A549 (cell line): ENCODE measurements at regions not wholly inside any gene's neighbourhood (a gene's known extent, or its start where the extent isn't known, plus 50 kb on each side); places are given as distances from the start of the nearest gene placed in this dataset.

Source experiments
- ATAC-seq, 2 experiments: fragments of 200-7000 bp in 1 of 2; fragments of >200 bp in 1 of 2; cut with Nextera tagmentation in 1 of 2; cut with Tn5 transposase in 1 of 2; 3 replicates each; pipeline versions ENCODE4 v1.8.0 to v1.9.1; 2018 to 2020; ENCODE audit warnings: mild to moderate bottlenecking in 1 of 2, moderate library complexity in 1 of 2
- CTCF ChIA-PET: fragments of 300-600 bp; sonication (Branson Sonifier 250); formaldehyde crosslinking; extraction: SDS; loops from one replicate; lab custom pipeline; 2021; ENCODE audit warnings: antibody characterized with exemption, inconsistent platforms; lab: Yijun Ruan, JAX
- POLR2A ChIA-PET: fragments of 350-600 bp; formaldehyde crosslinking; extraction: SDS; loops from one replicate; lab custom pipeline; 2021; ENCODE audit warnings: antibody characterized with exemption, inconsistent platforms; lab: Yijun Ruan, JAX
- DNase-seq, 2 experiments: peaks; one replicate each; pipeline versions ENCODE4 v3.0.0 to v3.0.0-alpha.2; 2011 to 2016; ENCODE audit warnings: low read depth in 1 of 2, low spot score in 1 of 2
- FAIRE-seq: peaks from 2 replicates; lab custom pipeline; 2011; peaks lifted over from hg19 to GRCh38; lab: Jason Lieb, UNC
- H3K27ac ChIP-seq, 2 experiments: fragments of >200 bp; sonication (Bioruptor Twin); formaldehyde crosslinking; 3 replicates each; pipeline ENCODE4 v1.5.1; 2016 to 2017
- H3K4me1 ChIP-seq: fragments of >200 bp; sonication (Bioruptor Twin); formaldehyde crosslinking; 3 replicates; pipeline ENCODE4 v1.6.1; 2016
- H3K4me2 ChIP-seq: fragments of >200 bp; sonication (Bioruptor Twin); formaldehyde crosslinking; 3 replicates; pipeline ENCODE4 v1.6.1; 2016
- H3K4me3 ChIP-seq: fragments of >200 bp; sonication (Bioruptor Twin); formaldehyde crosslinking; 3 replicates; pipeline ENCODE4 v1.5.1; 2016
- H3K9me3 ChIP-seq: fragments of >200 bp; sonication (Bioruptor Twin); formaldehyde crosslinking; 3 replicates; pipeline ENCODE4 v1.6.1; 2016
- BHLHE40 ChIP-seq: IDR thresholded peaks from 2 replicates; pipeline ENCODE4 v1.6.1; 2012; ENCODE audit warnings: low read depth, low read length, inconsistent platforms
- CBX2 ChIP-seq: fragments of 200-600 bp; sonication (generic); IDR thresholded peaks from 2 replicates; pipeline ENCODE4 v1.6.1; 2016; ENCODE audit warnings: low read depth, mild to moderate bottlenecking, borderline replicate concordance
- CHD4 ChIP-seq: fragments of 200-600 bp; sonication (generic); IDR thresholded peaks from 2 replicates; pipeline ENCODE4 v1.6.1; 2016; ENCODE audit warnings: antibody characterized with exemption, mild to moderate bottlenecking, borderline replicate concordance
- EP300 ChIP-seq, 2 experiments: fragments of >200 bp; sonication (Bioruptor Twin); formaldehyde crosslinking; IDR thresholded peaks; 2 replicates in 1 of 2; 3 replicates in 1 of 2; pipeline ENCODE4 v1.6.1; 2016 to 2017
- ESRRA ChIP-seq: fragments of 150-350 bp; IDR thresholded peaks from 2 replicates; pipeline ENCODE4 v1.6.1; 2014; ENCODE audit warnings: mild to moderate bottlenecking, low read length, borderline replicate concordance
- HDAC2 ChIP-seq: fragments of 200-600 bp; sonication (generic); IDR thresholded peaks from 2 replicates; pipeline ENCODE4 v1.6.1; 2016
- HOXA7 ChIP-seq: fragments of 250-450 bp; sonication (Bioruptor Pico); IDR thresholded peaks from 2 replicates; pipeline ENCODE4 v1.5.0; 2020; ENCODE audit warnings: mild to moderate bottlenecking, moderate library complexity
- KDM1A ChIP-seq: fragments of 200-600 bp; sonication (generic); IDR thresholded peaks from 2 replicates; pipeline ENCODE4 v1.6.1; 2016; ENCODE audit warnings: low read depth, mild to moderate bottlenecking
- MAZ ChIP-seq: fragments of 150-350 bp; IDR thresholded peaks from 2 replicates; pipeline ENCODE4 v1.6.1; 2014; ENCODE audit warnings: antibody characterized with exemption, low read depth, low read length, borderline replicate concordance
- NR3C1 ChIP-seq: fragments of >200 bp; sonication (Bioruptor Twin); formaldehyde crosslinking; IDR thresholded peaks from 3 replicates; pipeline ENCODE4 v1.6.1; 2017
- POLR2A ChIP-seq: IDR thresholded peaks from 2 replicates; pipeline ENCODE4 v1.6.1; 2012; ENCODE audit warnings: mild to moderate bottlenecking, low read length
- POLR2AphosphoS2 ChIP-seq: conservative IDR thresholded peaks from 2 replicates; pipeline ENCODE4 v1.6.1; 2012; ENCODE audit warnings: low read length, improper control_type of control experiment, inconsistent platforms
- SMC3 ChIP-seq: fragments of >200 bp; sonication (Bioruptor Twin); formaldehyde crosslinking; IDR thresholded peaks from 3 replicates; pipeline ENCODE4 v1.6.1; 2018; ENCODE audit warnings: inconsistent platforms
- WGBS: methylation state at CpG from one replicate; pipeline ENCODE4 v1.1.6; 2017; ENCODE audit errors: missing lambda C conversion rate; 5-methylcytosine and 5-hydroxymethylcytosine counted together
- TF ChIP-seq, protein P1 (sequence below): IDR thresholded peaks from 2 replicates; pipeline ENCODE4 v1.6.1; 2012
- TF ChIP-seq, protein P2 (sequence below): fragments of 250-450 bp; sonication (Bioruptor Pico); IDR thresholded peaks from 2 replicates; pipeline ENCODE4 v1.5.0; 2021; ENCODE audit warnings: mild to moderate bottlenecking, moderate library complexity, borderline replicate concordance
- TF ChIP-seq, protein P3 (sequence below): IDR thresholded peaks from 2 replicates; pipeline ENCODE4 v1.6.1; 2012; ENCODE audit warnings: low read depth, borderline replicate concordance
- TF ChIP-seq, protein P4 (sequence below): fragments of 150-350 bp; IDR thresholded peaks from 2 replicates; pipeline ENCODE4 v1.6.1; 2014; ENCODE audit warnings: low read depth, mild to moderate bottlenecking, low read length
- TF ChIP-seq, protein P5 (sequence below): fragments of 200-600 bp; sonication (generic); IDR thresholded peaks from 2 replicates; pipeline ENCODE4 v1.6.1; 2016; ENCODE audit warnings: antibody characterized with exemption, mild to moderate bottlenecking, moderate library complexity

DNA sequence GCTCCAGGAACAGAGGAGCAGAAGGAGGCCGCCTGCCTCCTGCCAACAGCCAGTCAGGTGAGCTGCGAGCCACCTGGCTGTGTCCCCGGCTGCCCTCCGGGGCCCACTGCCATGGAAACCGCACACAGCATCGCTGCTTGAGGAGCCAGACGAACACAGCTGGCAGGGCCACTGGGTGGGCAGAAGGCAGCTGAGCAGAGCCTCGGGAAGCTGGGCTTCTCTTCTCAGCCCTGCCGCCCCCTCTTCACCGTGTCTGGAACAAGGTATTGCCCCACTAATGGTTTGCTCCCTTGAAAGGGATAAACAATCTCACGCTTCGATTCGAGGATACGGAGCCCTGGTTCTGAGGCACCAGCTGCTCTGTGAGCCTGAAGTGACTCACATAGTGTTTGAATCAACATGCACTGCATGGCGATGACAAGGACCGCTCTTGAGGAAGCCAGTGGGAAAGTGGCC lies 63.7 kb upstream of the RUFY1 start:
- WGBS, result 62% methylated on average over 15 of the region's 16 CpGs
- peaks cover 12% of the 10 kb centered on the region for H3K9me3 ChIP-seq
- ATAC-seq, result no peak
- no peak overlapping the region for H3K4me2 ChIP-seq
- no peak for TF ChIP-seq POLR2AphosphoS2
- TF ChIP-seq, protein P1, sequence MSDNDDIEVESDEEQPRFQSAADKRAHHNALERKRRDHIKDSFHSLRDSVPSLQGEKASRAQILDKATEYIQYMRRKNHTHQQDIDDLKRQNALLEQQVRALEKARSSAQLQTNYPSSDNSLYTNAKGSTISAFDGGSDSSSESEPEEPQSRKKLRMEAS, result no peak
- no peak for TF ChIP-seq BHLHE40
- TF ChIP-seq ESRRA, result no peak
- TF ChIP-seq, protein P2, sequence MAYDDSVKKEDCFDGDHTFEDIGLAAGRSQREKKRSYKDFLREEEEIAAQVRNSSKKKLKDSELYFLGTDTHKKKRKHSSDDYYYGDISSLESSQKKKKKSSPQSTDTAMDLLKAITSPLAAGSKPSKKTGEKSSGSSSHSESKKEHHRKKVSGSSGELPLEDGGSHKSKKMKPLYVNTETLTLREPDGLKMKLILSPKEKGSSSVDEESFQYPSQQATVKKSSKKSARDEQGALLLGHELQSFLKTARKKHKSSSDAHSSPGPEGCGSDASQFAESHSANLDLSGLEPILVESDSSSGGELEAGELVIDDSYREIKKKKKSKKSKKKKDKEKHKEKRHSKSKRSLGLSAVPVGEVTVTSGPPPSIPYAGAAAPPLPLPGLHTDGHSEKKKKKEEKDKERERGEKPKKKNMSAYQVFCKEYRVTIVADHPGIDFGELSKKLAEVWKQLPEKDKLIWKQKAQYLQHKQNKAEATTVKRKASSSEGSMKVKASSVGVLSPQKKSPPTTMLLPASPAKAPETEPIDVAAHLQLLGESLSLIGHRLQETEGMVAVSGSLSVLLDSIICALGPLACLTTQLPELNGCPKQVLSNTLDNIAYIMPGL, result no peak
- no peak for TF ChIP-seq NR3C1
- no peak for TF ChIP-seq POLR2A
- no peak for TF ChIP-seq MAZ
- TF ChIP-seq, all 56 proteins: peak for 0
- FAIRE-seq (no peak), DNase-seq (no peak)
- Histone ChIP-seq H3K4me3 (no peak overlapping the region), H3K4me1 (no peaks in the 10 kb centered on the region), H3K27ac (no peak overlapping the region)
- ChIA-PET POLR2A (no interaction called here), CTCF (no interaction called here)

DNA sequence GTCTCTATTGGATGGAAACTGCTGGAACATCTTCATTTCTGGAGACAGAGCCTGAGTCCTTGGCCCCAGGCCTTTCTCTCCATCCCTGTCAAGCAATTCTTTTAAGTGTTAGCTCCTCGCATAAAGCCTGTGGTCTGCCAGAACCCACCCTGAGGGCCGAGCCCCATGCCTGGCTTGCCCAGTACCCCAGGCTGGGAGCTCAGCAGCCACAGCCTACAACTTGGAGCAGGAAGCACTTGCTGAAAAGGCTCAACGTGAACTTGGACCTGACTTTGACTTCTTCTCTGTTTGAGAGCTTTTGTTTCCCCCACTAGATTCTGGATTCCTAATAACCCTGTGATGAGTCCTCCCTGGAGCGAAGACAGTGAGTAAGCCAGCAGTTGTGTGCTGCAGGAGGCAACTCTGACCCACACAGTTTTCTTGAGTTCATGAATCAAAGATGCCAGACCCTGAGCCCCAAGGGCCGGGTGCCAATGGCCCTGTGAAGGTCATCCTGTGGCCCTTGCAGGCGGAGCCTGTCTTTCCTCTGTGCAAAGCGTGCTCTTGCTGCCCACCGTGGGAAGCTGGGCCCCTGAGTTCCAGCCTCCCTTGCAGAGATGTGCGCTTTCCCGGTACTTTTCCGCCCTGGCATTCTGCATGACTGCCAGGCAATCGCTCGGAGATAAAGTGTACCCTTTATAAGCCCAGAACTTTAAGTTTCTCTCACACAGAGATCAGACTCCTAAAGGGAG lies 64.3 kb upstream of the RUFY1 start:
- 35% methylated on average over 13 of the region's 13 CpGs for WGBS
- Histone ChIP-seq H3K4me2 (no peak overlapping the region), H3K9me3 (peaks cover 6% of the 10 kb centered on the region), H3K4me1 (no peaks in the 10 kb centered on the region), H3K27ac (no peak overlapping the region), H3K4me3 (no peak overlapping the region)
- CTCF ChIA-PET, result no interaction called here
- POLR2A ChIA-PET, result no interaction called here
- FAIRE-seq (no peak), ATAC-seq (no peak), DNase-seq (no peak)
- TF ChIP-seq, protein P3, sequence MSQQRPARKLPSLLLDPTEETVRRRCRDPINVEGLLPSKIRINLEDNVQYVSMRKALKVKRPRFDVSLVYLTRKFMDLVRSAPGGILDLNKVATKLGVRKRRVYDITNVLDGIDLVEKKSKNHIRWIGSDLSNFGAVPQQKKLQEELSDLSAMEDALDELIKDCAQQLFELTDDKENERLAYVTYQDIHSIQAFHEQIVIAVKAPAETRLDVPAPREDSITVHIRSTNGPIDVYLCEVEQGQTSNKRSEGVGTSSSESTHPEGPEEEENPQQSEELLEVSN, result no peak
- TF ChIP-seq ESRRA, result no peak
- TF ChIP-seq SMC3, result no peak
- no peak for TF ChIP-seq CBX2
- TF ChIP-seq HDAC2, result no peak
- TF ChIP-seq, protein P4, sequence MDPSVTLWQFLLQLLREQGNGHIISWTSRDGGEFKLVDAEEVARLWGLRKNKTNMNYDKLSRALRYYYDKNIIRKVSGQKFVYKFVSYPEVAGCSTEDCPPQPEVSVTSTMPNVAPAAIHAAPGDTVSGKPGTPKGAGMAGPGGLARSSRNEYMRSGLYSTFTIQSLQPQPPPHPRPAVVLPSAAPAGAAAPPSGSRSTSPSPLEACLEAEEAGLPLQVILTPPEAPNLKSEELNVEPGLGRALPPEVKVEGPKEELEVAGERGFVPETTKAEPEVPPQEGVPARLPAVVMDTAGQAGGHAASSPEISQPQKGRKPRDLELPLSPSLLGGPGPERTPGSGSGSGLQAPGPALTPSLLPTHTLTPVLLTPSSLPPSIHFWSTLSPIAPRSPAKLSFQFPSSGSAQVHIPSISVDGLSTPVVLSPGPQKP, result no peak
- TF ChIP-seq POLR2A, result no peak
- TF ChIP-seq EP300 (IDR thresholded peaks at IDR 0.05), result no peak
- TF ChIP-seq CHD4, result no peak
- no peak for TF ChIP-seq NR3C1
- TF ChIP-seq, protein P5, sequence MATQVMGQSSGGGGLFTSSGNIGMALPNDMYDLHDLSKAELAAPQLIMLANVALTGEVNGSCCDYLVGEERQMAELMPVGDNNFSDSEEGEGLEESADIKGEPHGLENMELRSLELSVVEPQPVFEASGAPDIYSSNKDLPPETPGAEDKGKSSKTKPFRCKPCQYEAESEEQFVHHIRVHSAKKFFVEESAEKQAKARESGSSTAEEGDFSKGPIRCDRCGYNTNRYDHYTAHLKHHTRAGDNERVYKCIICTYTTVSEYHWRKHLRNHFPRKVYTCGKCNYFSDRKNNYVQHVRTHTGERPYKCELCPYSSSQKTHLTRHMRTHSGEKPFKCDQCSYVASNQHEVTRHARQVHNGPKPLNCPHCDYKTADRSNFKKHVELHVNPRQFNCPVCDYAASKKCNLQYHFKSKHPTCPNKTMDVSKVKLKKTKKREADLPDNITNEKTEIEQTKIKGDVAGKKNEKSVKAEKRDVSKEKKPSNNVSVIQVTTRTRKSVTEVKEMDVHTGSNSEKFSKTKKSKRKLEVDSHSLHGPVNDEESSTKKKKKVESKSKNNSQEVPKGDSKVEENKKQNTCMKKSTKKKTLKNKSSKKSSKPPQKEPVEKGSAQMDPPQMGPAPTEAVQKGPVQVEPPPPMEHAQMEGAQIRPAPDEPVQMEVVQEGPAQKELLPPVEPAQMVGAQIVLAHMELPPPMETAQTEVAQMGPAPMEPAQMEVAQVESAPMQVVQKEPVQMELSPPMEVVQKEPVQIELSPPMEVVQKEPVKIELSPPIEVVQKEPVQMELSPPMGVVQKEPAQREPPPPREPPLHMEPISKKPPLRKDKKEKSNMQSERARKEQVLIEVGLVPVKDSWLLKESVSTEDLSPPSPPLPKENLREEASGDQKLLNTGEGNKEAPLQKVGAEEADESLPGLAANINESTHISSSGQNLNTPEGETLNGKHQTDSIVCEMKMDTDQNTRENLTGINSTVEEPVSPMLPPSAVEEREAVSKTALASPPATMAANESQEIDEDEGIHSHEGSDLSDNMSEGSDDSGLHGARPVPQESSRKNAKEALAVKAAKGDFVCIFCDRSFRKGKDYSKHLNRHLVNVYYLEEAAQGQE, result no peak
- TF ChIP-seq KDM1A, result no peak
- TF ChIP-seq HOXA7 (CRISPR knock-in tag), result no peak
